ENCODE measurements at regions not wholly inside any gene's neighbourhood (a gene's known extent, or its start where the extent isn't known, plus 50 kb on each side); places are given as distances from the start of the nearest gene placed in this dataset.

DNA sequence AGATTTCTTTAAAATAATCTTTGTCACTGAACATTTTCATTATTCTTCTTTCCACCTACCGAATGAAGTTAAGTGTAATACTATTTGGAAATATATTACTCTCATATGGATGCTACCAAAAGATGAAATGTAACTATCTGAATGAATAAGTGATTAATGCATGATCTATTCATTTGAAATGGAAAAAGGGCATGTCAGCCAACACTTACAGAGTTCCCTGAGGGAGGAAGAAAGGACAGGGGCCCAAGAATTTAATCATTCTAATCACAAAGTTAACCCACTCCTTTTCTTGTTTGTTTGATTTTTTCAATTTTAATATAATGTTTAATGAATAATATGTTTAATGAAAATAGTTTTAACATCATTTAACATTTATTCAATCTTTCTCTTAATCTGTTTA lies 129.4 kb downstream of the ZC3H11B start:
- no peak for TF ChIP-seq EZH2phosphoT487 (conservative IDR thresholded peaks at IDR 0.05; ENCODE audit: low read length)
- TF ChIP-seq, protein P1, sequence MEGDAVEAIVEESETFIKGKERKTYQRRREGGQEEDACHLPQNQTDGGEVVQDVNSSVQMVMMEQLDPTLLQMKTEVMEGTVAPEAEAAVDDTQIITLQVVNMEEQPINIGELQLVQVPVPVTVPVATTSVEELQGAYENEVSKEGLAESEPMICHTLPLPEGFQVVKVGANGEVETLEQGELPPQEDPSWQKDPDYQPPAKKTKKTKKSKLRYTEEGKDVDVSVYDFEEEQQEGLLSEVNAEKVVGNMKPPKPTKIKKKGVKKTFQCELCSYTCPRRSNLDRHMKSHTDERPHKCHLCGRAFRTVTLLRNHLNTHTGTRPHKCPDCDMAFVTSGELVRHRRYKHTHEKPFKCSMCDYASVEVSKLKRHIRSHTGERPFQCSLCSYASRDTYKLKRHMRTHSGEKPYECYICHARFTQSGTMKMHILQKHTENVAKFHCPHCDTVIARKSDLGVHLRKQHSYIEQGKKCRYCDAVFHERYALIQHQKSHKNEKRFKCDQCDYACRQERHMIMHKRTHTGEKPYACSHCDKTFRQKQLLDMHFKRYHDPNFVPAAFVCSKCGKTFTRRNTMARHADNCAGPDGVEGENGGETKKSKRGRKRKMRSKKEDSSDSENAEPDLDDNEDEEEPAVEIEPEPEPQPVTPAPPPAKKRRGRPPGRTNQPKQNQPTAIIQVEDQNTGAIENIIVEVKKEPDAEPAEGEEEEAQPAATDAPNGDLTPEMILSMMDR (IDR thresholded peaks at IDR 0.05; ENCODE audit: insufficient read depth, low read length, poor library complexity, severe bottlenecking): no peak
- no peak overlapping the region for H3K27ac ChIP-seq (ENCODE audit: low read depth, low read length)
- no peak overlapping the region for H2AFZ ChIP-seq (ENCODE audit: low read depth, low read length, severe bottlenecking)
- H3K4me2 ChIP-seq (ENCODE audit: low read depth, low read length, poor library complexity, severe bottlenecking): no peak overlapping the region
- no peaks in the 10 kb centered on the region for H3K9me2 ChIP-seq (replicated peaks; ENCODE audit: insufficient read depth, low read length)
- no peaks in the 10 kb centered on the region for H3K27me3 ChIP-seq (ENCODE audit: low read length)
- H3K36me3 ChIP-seq (ENCODE audit: low read length): no peaks in the 10 kb centered on the region
- no peaks in the 10 kb centered on the region for H3F3A ChIP-seq (ENCODE audit: insufficient read depth)
- H3K79me2 ChIP-seq (ENCODE audit: insufficient read depth, low read length): no peaks in the 10 kb centered on the region
- H3K9ac ChIP-seq (ENCODE audit: low read length): no peak overlapping the region
- no peaks in the 10 kb centered on the region for H4K20me1 ChIP-seq (ENCODE audit: low read depth, low read length)
- H3K4me3 ChIP-seq (ENCODE audit: insufficient read depth, low read length, poor library complexity, severe bottlenecking): no peak overlapping the region
- no peaks in the 10 kb centered on the region for H3K9me3 ChIP-seq (ENCODE audit: insufficient read depth, low read length)

DNA sequence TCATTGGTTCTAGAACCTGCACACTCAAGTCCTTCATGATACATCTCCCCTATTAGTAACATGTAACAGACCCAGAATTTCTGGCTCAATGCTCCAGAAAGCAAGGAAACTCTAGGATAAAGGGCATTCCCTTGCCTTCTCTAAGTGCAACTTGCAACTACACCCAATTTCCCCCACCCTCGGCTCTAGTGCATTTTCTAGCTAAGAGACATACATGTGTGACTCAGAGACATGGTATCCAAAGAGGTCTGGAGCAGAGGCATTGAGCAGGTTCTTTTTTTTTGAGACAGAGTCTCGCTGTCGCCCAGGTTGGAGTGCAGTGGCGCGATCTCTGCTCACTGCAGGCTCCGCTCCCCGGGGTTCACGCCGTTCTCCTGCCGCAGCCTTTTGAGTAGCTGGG lies 132.9 kb downstream of the ZC3H11B start:
- no peak overlapping the region for H3K27ac ChIP-seq (ENCODE audit: low read depth, low read length)
- H3K4me3 ChIP-seq (ENCODE audit: insufficient read depth, low read length, poor library complexity, severe bottlenecking): no peak overlapping the region
- no peaks in the 10 kb centered on the region for H3K79me2 ChIP-seq (ENCODE audit: insufficient read depth, low read length)
- H3K9me3 ChIP-seq (ENCODE audit: insufficient read depth, low read length): no peaks in the 10 kb centered on the region
- no peaks in the 10 kb centered on the region for H3F3A ChIP-seq (ENCODE audit: insufficient read depth)
- no peaks in the 10 kb centered on the region for H3K9me2 ChIP-seq (replicated peaks; ENCODE audit: insufficient read depth, low read length)
- no peaks in the 10 kb centered on the region for H3K27me3 ChIP-seq (ENCODE audit: low read length)
- H3K9ac ChIP-seq (ENCODE audit: low read length): no peak overlapping the region
- no peak for TF ChIP-seq EZH2phosphoT487 (conservative IDR thresholded peaks at IDR 0.05; ENCODE audit: low read length)
- TF ChIP-seq, protein P1 (IDR thresholded peaks at IDR 0.05; ENCODE audit: insufficient read depth, low read length, poor library complexity, severe bottlenecking): no peak
- H3K36me3 ChIP-seq (ENCODE audit: low read length): no peaks in the 10 kb centered on the region
- no peak overlapping the region for H3K4me2 ChIP-seq (ENCODE audit: low read depth, low read length, poor library complexity, severe bottlenecking)
- H2AFZ ChIP-seq (ENCODE audit: low read depth, low read length, severe bottlenecking): no peak overlapping the region
- no peaks in the 10 kb centered on the region for H4K20me1 ChIP-seq (ENCODE audit: low read depth, low read length)

DNA sequence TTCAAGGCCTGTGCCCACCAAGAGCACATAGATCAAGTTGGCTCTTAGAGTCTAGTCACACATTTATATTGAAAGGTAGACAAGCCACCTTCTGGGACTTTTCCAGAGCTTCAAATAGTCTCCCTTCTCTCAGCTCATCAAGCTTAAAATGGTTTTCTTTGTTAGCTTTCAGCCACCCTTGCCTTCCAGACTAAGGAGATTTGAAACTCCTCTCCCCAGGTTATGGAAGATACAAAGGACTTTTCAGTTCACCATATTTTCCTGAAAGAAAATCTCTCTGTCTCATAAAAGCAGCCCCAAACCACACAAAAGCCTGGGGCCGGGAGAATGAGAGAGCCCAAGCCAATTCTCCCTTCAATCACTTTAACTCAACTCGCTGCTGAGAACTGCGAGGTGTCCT lies 134.1 kb downstream of the ZC3H11B start:
- Histone ChIP-seq H2AFZ (ENCODE audit: low read depth, low read length, severe bottlenecking) (no peak overlapping the region), H3K4me2 (ENCODE audit: low read depth, low read length, poor library complexity, severe bottlenecking) (no peak overlapping the region)
- TF ChIP-seq, protein P1 (IDR thresholded peaks at IDR 0.05; ENCODE audit: insufficient read depth, low read length, poor library complexity, severe bottlenecking): no peak
- no peak for TF ChIP-seq EZH2phosphoT487 (conservative IDR thresholded peaks at IDR 0.05; ENCODE audit: low read length)

More for the DNA sequence above, 134.1 kb downstream of the ZC3H11B start:
- H4K20me1 ChIP-seq (ENCODE audit: low read depth, low read length): no peaks in the 10 kb centered on the region
- H3K9me2 ChIP-seq (replicated peaks; ENCODE audit: insufficient read depth, low read length): no peaks in the 10 kb centered on the region
- H3K4me3 ChIP-seq (ENCODE audit: insufficient read depth, low read length, poor library complexity, severe bottlenecking): no peak overlapping the region
- no peak overlapping the region for H3K27ac ChIP-seq (ENCODE audit: low read depth, low read length)
- no peaks in the 10 kb centered on the region for H3K36me3 ChIP-seq (ENCODE audit: low read length)
- no peak overlapping the region for H3K9ac ChIP-seq (ENCODE audit: low read length)
- H3K27me3 ChIP-seq (ENCODE audit: low read length): no peaks in the 10 kb centered on the region
- H3K79me2 ChIP-seq (ENCODE audit: insufficient read depth, low read length): no peaks in the 10 kb centered on the region
- no peaks in the 10 kb centered on the region for H3F3A ChIP-seq (ENCODE audit: insufficient read depth)
- H3K9me3 ChIP-seq (ENCODE audit: insufficient read depth, low read length): no peaks in the 10 kb centered on the region
